GM12892 (cell line): ENCODE measurements at regions not wholly inside any gene's neighbourhood (a gene's known extent, or its start where the extent isn't known, plus 50 kb on each side); places are given as distances from the start of the nearest gene placed in this dataset.
A peak's percentile ranks its signal among the peaks of the same experiment; 100 is the strongest.

Experiments used
- DNase-seq: peaks from one replicate; pipeline ENCODE4 v3.0.0; 2011; ENCODE audit not compliant: insufficient read length
- FAIRE-seq: peaks from 2 replicates; lab custom pipeline; 2011; peaks lifted over from hg19 to GRCh38; lab: Jason Lieb, UNC
- POLR2A ChIP-seq: IDR thresholded peaks from 2 replicates; pipeline ENCODE4 v1.6.1; 2011; ENCODE audit warnings: low read depth, low read length, control low read depth
- POLR2AphosphoS5 ChIP-seq: IDR thresholded peaks from 2 replicates; pipeline ENCODE4 v1.6.1; 2011; ENCODE audit warnings: low read depth, low read length, control low read depth
- TAF1 ChIP-seq: IDR thresholded peaks from 2 replicates; pipeline ENCODE4 v1.6.1; 2011; ENCODE audit warnings: low read depth, mild to moderate bottlenecking, control low read depth, low read length, borderline replicate concordance

- FAIRE-seq (no peak), DNase-seq (no peak)
- TF ChIP-seq POLR2AphosphoS5, result no peak
These were observed 79.5 kb upstream of the PAK5 start for GRCh38 chr20:9918348-9918747.

DNA sequence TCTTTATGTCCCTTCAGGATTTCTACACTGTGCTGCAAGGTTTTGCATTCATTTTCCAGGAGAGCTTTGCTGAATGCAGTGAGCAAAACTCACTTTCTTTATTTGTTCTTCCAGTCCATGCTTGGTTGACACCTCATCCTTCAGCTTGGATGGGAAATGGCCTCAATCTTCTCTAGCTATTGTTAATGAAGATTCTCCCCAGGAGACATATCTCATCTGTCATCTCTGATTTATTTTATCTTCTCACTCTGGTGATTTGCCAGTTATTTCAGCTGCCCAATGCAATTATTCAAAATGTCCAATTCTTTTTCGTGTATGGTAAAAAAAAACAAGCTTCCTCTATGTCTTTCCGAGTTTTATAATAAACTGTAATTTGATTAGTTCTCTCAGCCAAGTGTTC lies 77.9 kb upstream of the PAK5 start:
- TF ChIP-seq TAF1 (no peak), POLR2A (no peak), POLR2AphosphoS5 (no peak)
- FAIRE-seq (no peak), DNase-seq (no peak)

DNA sequence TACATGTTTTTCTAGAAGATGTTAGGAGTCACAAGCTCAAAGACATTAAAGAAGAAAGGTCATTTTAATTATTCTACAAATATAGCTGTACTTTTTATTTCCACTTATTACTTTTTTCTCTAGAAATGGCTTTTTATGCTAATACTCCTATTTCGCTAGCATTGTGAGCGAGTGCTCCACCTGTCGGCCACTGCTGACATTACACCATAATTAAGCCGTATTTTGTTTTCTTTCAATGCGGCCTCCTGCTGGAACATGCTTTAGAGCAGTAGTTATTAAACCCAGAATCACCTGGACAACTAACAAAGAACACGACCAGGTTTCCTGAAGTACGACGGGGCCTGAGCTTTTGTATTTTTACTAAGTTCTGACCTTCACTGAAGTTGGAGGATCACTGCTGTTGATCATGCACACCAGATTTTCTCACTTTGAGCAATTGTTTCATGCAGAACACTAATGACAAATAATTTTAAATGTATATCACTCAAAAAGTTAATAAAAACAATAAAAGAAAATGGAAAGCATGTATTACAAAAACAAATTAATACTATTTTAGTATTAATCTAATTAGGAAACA lies 74.1 kb upstream of the PAK5 start:
- FAIRE-seq (no peak), DNase-seq (no peak)
- TF ChIP-seq TAF1 (no peak), POLR2A (no peak), POLR2AphosphoS5 (no peak)

- FAIRE-seq, result no peak
- TF ChIP-seq POLR2A (no peak), TAF1 (no peak), POLR2AphosphoS5 (no peak)
- DNase-seq, result no peak
These were observed 73.4 kb upstream of the PAK5 start for GRCh38 chr20:9912290-9912689.

DNA sequence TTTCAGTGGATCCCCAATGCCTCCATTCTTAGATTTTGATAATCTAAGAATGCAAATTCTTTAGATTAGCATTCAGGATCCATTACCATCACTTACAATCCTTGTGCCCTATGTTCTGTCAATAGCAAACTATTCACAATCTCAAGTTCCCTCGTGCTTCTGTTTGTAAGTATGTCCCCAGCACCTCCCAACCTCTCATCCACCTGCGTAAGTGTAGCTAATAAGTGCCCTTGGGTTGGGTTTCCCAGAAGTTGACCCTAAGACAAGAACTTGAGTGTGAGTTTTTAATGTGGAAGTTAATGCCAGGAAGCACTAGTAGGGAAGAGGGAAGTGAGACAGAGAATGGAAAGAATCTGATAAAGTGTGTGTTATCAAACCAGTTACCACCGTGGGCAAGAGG lies 72.6 kb upstream of the PAK5 start:
- TF ChIP-seq TAF1, result no peak
- TF ChIP-seq POLR2A, result no peak
- no peak for TF ChIP-seq POLR2AphosphoS5
- DNase-seq, result no peak
- no peak for FAIRE-seq

GRCh38 chr20:9909167-9909566 lies 70.3 kb upstream of the PAK5 start:
- FAIRE-seq (no peak), DNase-seq (no peak)
- no peak for TF ChIP-seq POLR2A
- no peak for TF ChIP-seq TAF1

DNA sequence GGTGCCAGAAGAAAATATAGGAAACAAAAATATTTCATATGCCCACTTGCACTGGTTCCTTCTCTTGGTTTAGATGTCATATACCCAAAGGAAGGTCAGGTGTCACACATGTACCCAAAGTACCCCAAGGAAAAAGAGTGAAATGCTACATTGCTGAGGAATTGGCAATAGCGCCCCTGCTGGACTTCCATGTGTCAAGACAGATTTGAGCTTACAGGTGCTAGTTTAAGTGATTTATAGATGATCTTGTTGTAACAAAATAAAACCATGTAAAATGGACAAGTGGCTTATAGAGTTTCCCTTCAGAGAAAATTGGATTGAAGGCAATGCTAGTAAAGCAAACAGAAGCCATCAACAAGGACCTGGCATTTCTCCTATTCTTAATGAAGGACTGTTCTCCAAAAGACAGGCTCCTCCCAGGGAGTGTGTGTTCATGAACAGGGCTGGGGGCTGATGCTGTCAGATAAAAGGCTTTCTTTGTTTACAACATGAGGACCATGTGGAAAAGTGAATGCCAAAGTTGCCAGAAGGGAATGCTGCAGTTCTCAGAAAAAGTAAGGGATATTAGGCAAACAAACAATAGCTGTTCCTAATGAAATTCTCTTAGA lies 64.3 kb upstream of the PAK5 start:
- no peak for FAIRE-seq

GRCh38 chr20:9889270-9889981 lies 50.5 kb upstream of the PAK5 start:
- no peak for DNase-seq
- TF ChIP-seq POLR2A, result no peak
- no peak for TF ChIP-seq TAF1
- TF ChIP-seq POLR2AphosphoS5, result no peak
- FAIRE-seq, result peak; percentile 65

More for the DNA sequence above, 64.3 kb upstream of the PAK5 start:
- DNase-seq, result no peak
- TF ChIP-seq TAF1 (no peak), POLR2AphosphoS5 (no peak), POLR2A (no peak)
